Esophagus squamous epithelium (tissue), 5 donors: ENCODE measurements at regions not wholly inside any gene's neighbourhood (a gene's known extent, or its start where the extent isn't known, plus 50 kb on each side); places are given as distances from the start of the nearest gene placed in this dataset.

Experiments
- DNase-seq: peaks from one replicate; lab custom pipeline; 2025; lab: John Stamatoyannopoulos, UW
- H3K27ac ChIP-seq, 4 donors: fragments of 200-600 bp; sonication (generic); one replicate each; pipeline ENCODE4 v1.5.1; 2016 to 2019; ENCODE audit warnings: mild to moderate bottlenecking in 1 of 4
- H3K27me3 ChIP-seq, 4 donors: fragments of 200-600 bp; sonication (generic); 1 replicate in 3 of 4; 2 replicates in 1 of 4; pipeline versions ENCODE4 v1.5.1 to v1.6.0; 2017 to 2021; ENCODE audit warnings: antibody characterized with exemption in 1 of 4
- H3K36me3 ChIP-seq, 3 donors: fragments of 200-600 bp; sonication (generic); one replicate each; pipeline ENCODE4 v1.5.1; 2016 to 2019
- H3K4me1 ChIP-seq, 3 donors: fragments of 200-600 bp; sonication (generic); one replicate each; pipeline ENCODE4 v1.5.1; 2017 to 2019
- H3K4me3 ChIP-seq, 4 donors: fragments of 200-600 bp; sonication (generic); 1 replicate in 3 of 4; 2 replicates in 1 of 4; pipeline ENCODE4 v1.5.1; 2016 to 2019; ENCODE audit warnings: mild to moderate bottlenecking in 2 of 4, moderate library complexity in 1 of 4
- H3K9me3 ChIP-seq, 3 donors: fragments of 200-600 bp; sonication (generic); one replicate each; pipeline ENCODE4 v1.5.1; 2016 to 2019
- POLR2A ChIP-seq, 4 donors: fragments of 450-650 bp; IDR thresholded peaks; one replicate each; pipeline ENCODE4 v1.6.1; 2017; ENCODE audit warnings: antibody characterized with exemption in 4 of 4, mild to moderate bottlenecking in 4 of 4, moderate library complexity in 3 of 4
- WGBS, 2 donors: methylation state at CpG; one replicate each; pipeline ENCODE4 v1.1.5; 2018; 5-methylcytosine and 5-hydroxymethylcytosine counted together
- intact Hi-C: fragments of 100-400 bp; cut with DNase I; formaldehyde crosslinking; loops from one replicate; pipeline ENCODE4 v1.15.0; 2022
- TF ChIP-seq, protein P1 (sequence below), 6 experiments: fragments of 450-650 bp in 4 of 6; fragments of 200-600 bp in 2 of 6; sonication (generic) in 2 of 6; IDR thresholded peaks; one replicate each; pipeline ENCODE4 v1.5.1; 2016 to 2019; ENCODE audit warnings: antibody characterized with exemption in 6 of 6, mild to moderate bottlenecking in 4 of 6, moderate library complexity in 4 of 6
- donor health status: DM: yes; HTN: yes; CAD: no.

DNA sequence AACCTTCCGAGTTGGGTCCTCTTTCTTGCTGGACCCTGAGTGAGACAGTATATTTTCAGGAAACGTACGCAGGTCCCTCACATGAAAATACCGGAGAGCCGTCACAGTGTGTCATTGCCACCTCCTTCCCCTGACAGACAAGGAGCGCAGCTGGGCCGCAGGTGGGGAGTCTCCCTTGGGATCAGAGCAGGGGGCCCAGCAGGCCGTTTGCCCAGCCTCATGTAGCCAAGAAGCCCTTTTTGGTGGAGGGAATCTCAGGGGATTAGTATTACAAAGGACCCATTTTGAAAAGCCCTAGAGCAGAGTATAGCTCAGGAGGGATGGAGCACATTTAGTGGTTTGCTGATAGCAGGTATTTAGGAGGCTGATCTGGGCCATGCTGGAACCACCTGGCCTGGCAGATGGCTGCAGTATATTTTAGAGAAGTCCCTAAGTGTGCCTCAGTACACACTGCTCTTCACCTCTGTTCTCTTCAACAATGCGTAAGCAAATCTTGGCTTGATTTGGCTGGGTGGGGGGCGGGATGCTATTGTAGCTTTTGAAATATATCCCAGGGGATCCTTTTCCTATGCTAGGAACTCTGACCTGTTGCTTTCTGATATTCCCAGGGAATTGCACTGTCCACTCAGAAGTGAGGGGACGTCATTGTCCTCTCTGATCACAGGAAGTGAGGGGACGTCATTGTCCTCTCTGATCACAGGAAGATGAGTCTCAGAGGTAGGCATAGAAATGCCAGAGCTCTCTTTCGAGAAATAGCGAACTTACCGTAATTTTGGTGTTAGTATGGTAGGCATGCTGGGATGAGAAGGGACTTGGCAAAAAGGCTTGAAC is 171.9 kb downstream of the HRH4 start:
- H3K36me3 ChIP-seq, result no peaks in the 10 kb centered on the region
- H3K27me3 ChIP-seq, result no peaks in the 10 kb centered on the region
- H3K4me1 ChIP-seq, result peaks cover 0 to 8% (median 0%) of the 10 kb centered on the region in 3 donors
- WGBS, 2 donors, result 88 to 90% methylated on average over 5 to 8 of the region's 15 CpGs
- no peaks in the 10 kb centered on the region for H3K9me3 ChIP-seq
- TF ChIP-seq, protein P1, sequence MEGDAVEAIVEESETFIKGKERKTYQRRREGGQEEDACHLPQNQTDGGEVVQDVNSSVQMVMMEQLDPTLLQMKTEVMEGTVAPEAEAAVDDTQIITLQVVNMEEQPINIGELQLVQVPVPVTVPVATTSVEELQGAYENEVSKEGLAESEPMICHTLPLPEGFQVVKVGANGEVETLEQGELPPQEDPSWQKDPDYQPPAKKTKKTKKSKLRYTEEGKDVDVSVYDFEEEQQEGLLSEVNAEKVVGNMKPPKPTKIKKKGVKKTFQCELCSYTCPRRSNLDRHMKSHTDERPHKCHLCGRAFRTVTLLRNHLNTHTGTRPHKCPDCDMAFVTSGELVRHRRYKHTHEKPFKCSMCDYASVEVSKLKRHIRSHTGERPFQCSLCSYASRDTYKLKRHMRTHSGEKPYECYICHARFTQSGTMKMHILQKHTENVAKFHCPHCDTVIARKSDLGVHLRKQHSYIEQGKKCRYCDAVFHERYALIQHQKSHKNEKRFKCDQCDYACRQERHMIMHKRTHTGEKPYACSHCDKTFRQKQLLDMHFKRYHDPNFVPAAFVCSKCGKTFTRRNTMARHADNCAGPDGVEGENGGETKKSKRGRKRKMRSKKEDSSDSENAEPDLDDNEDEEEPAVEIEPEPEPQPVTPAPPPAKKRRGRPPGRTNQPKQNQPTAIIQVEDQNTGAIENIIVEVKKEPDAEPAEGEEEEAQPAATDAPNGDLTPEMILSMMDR (IDR thresholded peaks at IDR 0.05), result no peak
- no peak for TF ChIP-seq POLR2A (IDR thresholded peaks at IDR 0.05)
- H3K4me3 ChIP-seq, result no peak overlapping the region
- no peak for DNase-seq
- no peak overlapping the region for H3K27ac ChIP-seq
- intact Hi-C loops, result no loop called here

DNA sequence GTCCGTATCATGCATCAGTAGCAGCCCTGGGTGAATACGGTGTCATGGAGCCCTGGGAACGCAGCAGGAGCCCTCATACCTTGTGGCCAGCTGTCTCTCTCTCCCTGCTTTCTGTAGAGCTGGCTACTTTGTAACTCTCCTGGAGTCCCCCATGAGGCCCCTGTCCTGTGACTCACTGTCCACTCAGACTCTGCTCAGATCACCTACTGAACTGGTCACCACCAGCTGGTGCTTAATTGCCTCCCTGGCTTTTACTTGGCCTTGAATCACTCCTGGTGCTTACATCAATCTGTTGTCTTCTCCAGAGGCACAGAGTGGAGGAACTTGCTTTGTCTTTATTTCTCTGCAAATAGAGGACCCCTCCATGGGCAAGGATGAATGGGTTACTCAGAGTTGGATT is 172.7 kb downstream of the HRH4 start:
- Histone ChIP-seq H3K4me1 (peaks cover 0 to 8% (median 0%) of the 10 kb centered on the region in 3 donors), H3K27ac (no peak overlapping the region)
- 80 to 90% methylated on average over 3 of the region's 3 CpGs for WGBS, 2 donors

DNA sequence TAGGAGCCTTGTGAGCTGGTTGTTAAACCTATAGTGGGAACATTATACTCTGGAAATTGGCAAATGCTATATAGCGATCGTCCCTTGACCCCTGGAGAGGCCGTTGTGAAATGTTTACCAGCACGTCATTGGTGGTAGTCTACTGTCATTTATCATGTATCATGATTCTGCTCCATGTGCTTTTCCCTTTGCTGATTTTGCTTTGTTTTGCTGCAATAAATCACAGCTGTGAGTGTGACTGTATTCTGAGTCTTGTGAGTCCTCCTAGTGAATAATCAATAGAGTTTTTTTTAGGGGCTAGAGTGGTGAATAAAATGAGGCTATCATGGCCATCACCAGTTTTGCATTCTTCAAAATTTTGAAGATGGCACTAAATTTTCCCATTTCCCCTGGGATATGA is 189.1 kb downstream of the HRH4 start:
- TF ChIP-seq, protein P1 (IDR thresholded peaks at IDR 0.05), result no peak
- no peak for TF ChIP-seq POLR2A (IDR thresholded peaks at IDR 0.05)
- Histone ChIP-seq H3K9me3 (no peaks in the 10 kb centered on the region), H3K4me3 (no peak overlapping the region), H3K27ac (no peak overlapping the region), H3K4me1 (no peaks in the 10 kb centered on the region), H3K27me3 (no peaks in the 10 kb centered on the region), H3K36me3 (no peaks in the 10 kb centered on the region)
- intact Hi-C loops, result no loop called here
- 76 to 78% methylated on average over 4 of the region's 4 CpGs for WGBS, 2 donors
- DNase-seq, result no peak

More for the DNA sequence above, 172.7 kb downstream of the HRH4 start:
- TF ChIP-seq, protein P1 (IDR thresholded peaks at IDR 0.05), result no peak
- TF ChIP-seq POLR2A (IDR thresholded peaks at IDR 0.05), result no peak
- H3K36me3 ChIP-seq, result no peaks in the 10 kb centered on the region
- no peak overlapping the region for H3K4me3 ChIP-seq
- no peaks in the 10 kb centered on the region for H3K9me3 ChIP-seq
- no peak for DNase-seq
- no peaks in the 10 kb centered on the region for H3K27me3 ChIP-seq
- intact Hi-C loops, result no loop called here

DNA sequence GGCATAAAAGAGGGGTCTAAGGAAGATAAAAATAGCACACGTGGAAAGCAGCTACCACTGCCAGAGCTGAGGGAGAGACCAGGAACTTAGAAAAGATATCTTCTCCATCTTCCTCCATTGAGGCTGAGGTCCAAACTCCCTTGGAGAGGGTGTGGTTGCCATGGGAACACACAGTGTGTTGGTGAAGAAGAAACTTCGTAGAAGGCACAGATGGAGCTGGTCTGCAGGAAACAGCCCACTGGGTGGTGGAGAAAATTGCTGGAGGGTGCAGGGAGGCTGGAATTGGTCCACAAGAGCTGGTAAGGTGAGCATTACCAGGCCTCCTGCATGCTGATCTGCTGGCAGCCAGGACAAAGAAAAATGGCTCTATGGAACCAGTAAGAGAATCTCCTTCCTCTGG is 191.0 kb downstream of the HRH4 start:
- Histone ChIP-seq H3K27ac (no peak overlapping the region), H3K36me3 (no peaks in the 10 kb centered on the region), H3K4me1 (no peaks in the 10 kb centered on the region), H3K9me3 (no peaks in the 10 kb centered on the region), H3K4me3 (no peak overlapping the region), H3K27me3 (no peaks in the 10 kb centered on the region)
- intact Hi-C loops, result no loop called here
- 62 to 71% methylated on average over 2 of the region's 2 CpGs for WGBS, 2 donors
- no peak for TF ChIP-seq POLR2A (IDR thresholded peaks at IDR 0.05)
- DNase-seq, result no peak

DNA sequence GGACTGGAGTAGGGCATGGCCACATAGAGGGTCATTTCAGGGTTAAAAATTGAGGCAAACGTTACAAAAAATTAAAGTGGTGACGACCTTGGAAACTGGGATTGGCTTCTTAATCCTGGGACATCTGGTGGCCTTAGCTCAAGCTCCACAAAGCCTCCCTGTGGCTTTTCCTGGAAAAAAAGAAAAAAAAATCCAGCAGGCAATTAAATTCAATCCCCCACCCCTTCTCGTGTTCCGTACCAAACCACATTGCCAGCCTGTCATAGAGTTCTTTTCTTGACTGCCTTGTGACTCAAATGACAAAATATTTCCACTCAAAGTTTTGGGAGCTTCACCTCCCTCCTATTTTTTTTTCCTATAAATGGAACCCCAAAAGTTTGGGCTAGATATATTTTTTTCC is 195.6 kb downstream of the HRH4 start:
- no peaks in the 10 kb centered on the region for H3K36me3 ChIP-seq
- TF ChIP-seq POLR2A (IDR thresholded peaks at IDR 0.05), result no peak
- TF ChIP-seq, protein P1 (IDR thresholded peaks at IDR 0.05), result no peak
- 62 to 63% methylated on average over 4 of the region's 4 CpGs for WGBS, 2 donors
- DNase-seq, result no peak
- no peak overlapping the region for H3K27ac ChIP-seq
- peaks cover 0 to 8% (median 4%) of the 10 kb centered on the region in 3 donors for H3K4me1 ChIP-seq
- no peak overlapping the region for H3K4me3 ChIP-seq
- peaks cover 0 to 4% (median 0%) of the 10 kb centered on the region in 4 donors for H3K27me3 ChIP-seq
- intact Hi-C loops, result no loop called here
- H3K9me3 ChIP-seq, result no peaks in the 10 kb centered on the region
